H9 (cell line): ENCODE measurements at regions not wholly inside any gene's neighbourhood (a gene's known extent, or its start where the extent isn't known, plus 50 kb on each side); places are given as distances from the start of the nearest gene placed in this dataset.

ENCODE experiments used
- DNase-seq: peaks from one replicate; pipeline ENCODE4 v3.0.0-alpha.2; 2017
- H2AFZ ChIP-seq: one replicate; pipeline ENCODE4 v1.6.1; 2013; ENCODE audit warnings: mild to moderate bottlenecking, low read length, control low read depth, moderate library complexity
- H2AK5ac ChIP-seq: 2 replicates; pipeline ENCODE4 v1.6.1; 2013; ENCODE audit warnings: low read length, control low read depth, mixed read lengths; ENCODE audit not compliant: insufficient read length
- H2BK120ac ChIP-seq: one replicate; pipeline ENCODE4 v1.6.1; 2013; ENCODE audit warnings: low read depth, mild to moderate bottlenecking, low read length, control low read depth, inconsistent platforms; ENCODE audit not compliant: poor library complexity, severe bottlenecking
- H2BK12ac ChIP-seq: 2 replicates; pipeline ENCODE4 v1.6.1; 2013; ENCODE audit warnings: low read length, control low read depth, mixed read lengths, low read depth; ENCODE audit not compliant: insufficient read length
- H2BK15ac ChIP-seq: 2 replicates; pipeline ENCODE4 v1.6.1; 2013; ENCODE audit warnings: low read depth, low read length, control low read depth
- H2BK20ac ChIP-seq: one replicate; pipeline ENCODE4 v1.6.1; 2013; ENCODE audit warnings: low read depth, mild to moderate bottlenecking, low read length, control low read depth, inconsistent platforms; ENCODE audit not compliant: poor library complexity, severe bottlenecking
- H2BK5ac ChIP-seq: 2 replicates; pipeline ENCODE4 v1.6.1; 2013; ENCODE audit warnings: low read length, control low read depth, mixed read lengths; ENCODE audit not compliant: insufficient read length
- H3K14ac ChIP-seq: 2 replicates; pipeline ENCODE4 v1.6.1; 2013; ENCODE audit warnings: low read length, control low read depth; ENCODE audit not compliant: insufficient read depth
- H3K18ac ChIP-seq: 2 replicates; pipeline ENCODE4 v1.6.1; 2013; ENCODE audit warnings: low read depth, mild to moderate bottlenecking, mixed read lengths, low read length, control low read depth; ENCODE audit not compliant: insufficient read length
- H3K23ac ChIP-seq: 2 replicates; pipeline ENCODE4 v1.6.1; 2013; ENCODE audit warnings: low read length, control low read depth, mixed read lengths, low read depth; ENCODE audit not compliant: insufficient read length
- H3K23me2 ChIP-seq: 2 replicates; pipeline ENCODE4 v1.6.1; 2013; ENCODE audit warnings: low read depth, mild to moderate bottlenecking, mixed read lengths, low read length, control low read depth; ENCODE audit not compliant: insufficient read length, poor library complexity, severe bottlenecking
- H3K27ac ChIP-seq: 2 replicates; pipeline ENCODE4 v1.5.1; 2013; ENCODE audit warnings: low read length, control low read depth, mixed read lengths, low read depth; ENCODE audit not compliant: insufficient read length
- H3K27me3 ChIP-seq: 2 replicates; pipeline ENCODE4 v1.6.1; 2013; ENCODE audit warnings: low read length, control low read depth, inconsistent platforms; ENCODE audit not compliant: insufficient read depth
- H3K4ac ChIP-seq: 2 replicates; pipeline ENCODE4 v1.6.1; 2013; ENCODE audit warnings: low read depth, mild to moderate bottlenecking, control low read depth, inconsistent platforms, low read length, moderate library complexity
- H3K4me1 ChIP-seq: 2 replicates; pipeline ENCODE4 v1.6.1; 2013; ENCODE audit warnings: low read length, control low read depth, inconsistent platforms; ENCODE audit not compliant: insufficient read depth
- H3K4me2 ChIP-seq: 2 replicates; pipeline ENCODE4 v1.6.1; 2013; ENCODE audit warnings: low read length, control low read depth, mixed read lengths; ENCODE audit not compliant: insufficient read length, insufficient read depth
- H3K56ac ChIP-seq: 2 replicates; pipeline ENCODE4 v1.6.1; 2013; ENCODE audit warnings: low read depth, mild to moderate bottlenecking, mixed read lengths, low read length, control low read depth; ENCODE audit not compliant: insufficient read length
- H3K79me1 ChIP-seq: 2 replicates; pipeline ENCODE4 v1.6.1; 2013; ENCODE audit warnings: low read depth, mild to moderate bottlenecking, moderate library complexity, low read length, control low read depth, inconsistent platforms; ENCODE audit not compliant: insufficient read depth, poor library complexity, severe bottlenecking
- H3K79me2 ChIP-seq: 2 replicates; pipeline ENCODE4 v1.6.1; 2013; ENCODE audit warnings: low read length, control low read depth, inconsistent platforms; ENCODE audit not compliant: insufficient read depth
- H3K9ac ChIP-seq: 2 replicates; pipeline ENCODE4 v1.6.1; 2013; ENCODE audit warnings: low read length, control low read depth, mixed read lengths; ENCODE audit not compliant: insufficient read length; ENCODE audit errors: extremely low read depth
- H3K9me3 ChIP-seq: one replicate; pipeline ENCODE4 v1.6.1; 2013; ENCODE audit warnings: low read depth, low read length, inconsistent platforms; ENCODE audit not compliant: control insufficient read depth
- H3T11ph ChIP-seq: one replicate; pipeline ENCODE4 v1.6.1; 2013; ENCODE audit warnings: mild to moderate bottlenecking, low read length, control low read depth, inconsistent platforms
- H4K20me1 ChIP-seq: one replicate; pipeline ENCODE4 v1.6.1; 2013; ENCODE audit not compliant: control insufficient read depth, insufficient read length, insufficient read depth
- H4K5ac ChIP-seq: 2 replicates; pipeline ENCODE4 v1.6.1; 2013; ENCODE audit warnings: low read depth, mild to moderate bottlenecking, mixed read lengths, low read length, control low read depth; ENCODE audit not compliant: insufficient read length
- H4K8ac ChIP-seq: replicated peaks from 2 replicates; pipeline ENCODE4 v1.6.1; 2013; ENCODE audit warnings: low read length, control low read depth, mixed read lengths, low read depth; ENCODE audit not compliant: insufficient read length
- H4K91ac ChIP-seq: 2 replicates; pipeline ENCODE4 v1.6.1; 2013; ENCODE audit warnings: low read depth, mild to moderate bottlenecking, moderate library complexity, mixed read lengths, low read length, control low read depth; ENCODE audit not compliant: insufficient read length
- H3K27ac Mint-ChIP-seq, 3 experiments: 2 replicates in 2 of 3; 3 replicates in 1 of 3; pipeline ENCODE4 v1.8.0; 2020 to 2021; ENCODE audit warnings: mixed read lengths in 3 of 3, mild to moderate bottlenecking in 1 of 3, moderate library complexity in 1 of 3
- H3K27me3 Mint-ChIP-seq: 2 replicates; pipeline ENCODE4 v1.8.0; 2021; ENCODE audit warnings: low read depth, mild to moderate bottlenecking, moderate library complexity, mixed read lengths
- H3K36me3 Mint-ChIP-seq, 3 experiments: 2 replicates in 2 of 3; 3 replicates in 1 of 3; pipeline ENCODE4 v1.8.0; 2020 to 2021; ENCODE audit warnings: low read depth in 3 of 3, mixed read lengths in 3 of 3; ENCODE audit not compliant: insufficient read depth in 1 of 3
- H3K4me1 Mint-ChIP-seq, 2 experiments: 2 replicates each; pipeline ENCODE4 v1.8.0; 2020; ENCODE audit warnings: mixed read lengths in 2 of 2
- H3K4me3 Mint-ChIP-seq, 2 experiments: 2 replicates in 1 of 2; 3 replicates in 1 of 2; pipeline ENCODE4 v1.8.0; 2020 to 2021; ENCODE audit warnings: mild to moderate bottlenecking in 2 of 2, mixed read lengths in 2 of 2, moderate library complexity in 1 of 2
- H3K9me3 Mint-ChIP-seq, 2 experiments: 2 replicates in 1 of 2; 3 replicates in 1 of 2; pipeline ENCODE4 v1.8.0; 2020; ENCODE audit warnings: mild to moderate bottlenecking in 2 of 2, mixed read lengths in 2 of 2, moderate library complexity in 1 of 2
- WGBS: extraction: QIAGEN DNeasy Blood & Tissue Kit; methylation state at CpG from one replicate; pipeline ENCODE4 v1.1.7; 2013; ENCODE audit warnings: missing lambda C conversion rate, low lambda C conversion rate, mixed read lengths; ENCODE audit not compliant: insufficient read length; ENCODE audit errors: extremely low coverage; 5-methylcytosine and 5-hydroxymethylcytosine counted together
- TF ChIP-seq, protein P1 (sequence below): fragments of 200-600 bp; sonication (generic); conservative IDR thresholded peaks from 3 replicates; pipeline ENCODE4 v1.8.0; 2021; ENCODE audit warnings: antibody characterized with exemption, mild to moderate bottlenecking

DNA sequence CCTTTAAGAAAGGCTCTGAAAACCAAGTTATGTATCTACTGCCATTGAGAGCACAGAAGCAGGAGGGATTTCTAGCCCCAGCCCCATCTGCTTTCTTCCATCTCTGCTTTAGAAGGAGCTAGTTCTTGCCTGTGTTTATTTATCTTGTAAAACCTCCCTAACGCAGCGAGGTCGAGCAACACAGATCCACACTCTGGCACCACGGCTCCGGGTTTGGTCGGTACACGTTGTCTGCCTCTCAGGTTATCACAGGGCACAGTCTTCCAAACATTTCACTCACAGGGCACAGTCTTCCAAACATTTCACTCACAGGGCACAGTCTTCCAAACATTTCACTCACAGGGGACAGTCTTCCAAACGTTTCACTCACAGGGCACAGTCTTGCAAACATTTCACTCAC, 69.7 kb upstream of the TLR3 start:
- H4K91ac ChIP-seq: no peak overlapping the region
- no peaks in the 10 kb centered on the region for H3K27me3 ChIP-seq
- H3K23ac ChIP-seq: no peak overlapping the region
- H3K27ac ChIP-seq: no peak overlapping the region
- no peak overlapping the region for H2BK15ac ChIP-seq
- no peak overlapping the region for H2BK20ac ChIP-seq
- Mint-ChIP-seq H3K4me1 (peaks cover 8 to 16% of the 10 kb centered on the region in 2 experiments), H3K36me3 (peaks cover 8 to 16% (median 12%) of the 10 kb centered on the region in 3 experiments), H3K27ac (peak overlapping the region in 1 of 3 experiments; percentile 48; a peak in 2 of 7 replicates), H3K9me3 (peaks cover 15 to 16% of the 10 kb centered on the region in 2 experiments), H3K4me3 (no peak overlapping the region), H3K27me3 (no peaks in the 10 kb centered on the region)
- H4K20me1 ChIP-seq: no peaks in the 10 kb centered on the region
- no CpG with 5 or more reads among the region's 8 CpGs for WGBS
- H3K9ac ChIP-seq: no peak overlapping the region
- no peak overlapping the region for H2AK5ac ChIP-seq
- no peaks in the 10 kb centered on the region for H3K79me1 ChIP-seq
- H3K23me2 ChIP-seq: no peaks in the 10 kb centered on the region
- H3K4ac ChIP-seq: no peak overlapping the region
- no peak overlapping the region for H2BK12ac ChIP-seq
- no peak overlapping the region for H2BK120ac ChIP-seq
- no peak overlapping the region for H3K18ac ChIP-seq
- no peaks in the 10 kb centered on the region for H3K4me1 ChIP-seq
- no peak overlapping the region for H3K56ac ChIP-seq
- no peak overlapping the region for H3T11ph ChIP-seq
- no peak overlapping the region for H2AFZ ChIP-seq
- DNase-seq: no peak
- no peak overlapping the region for H4K8ac ChIP-seq
- TF ChIP-seq, protein P1, sequence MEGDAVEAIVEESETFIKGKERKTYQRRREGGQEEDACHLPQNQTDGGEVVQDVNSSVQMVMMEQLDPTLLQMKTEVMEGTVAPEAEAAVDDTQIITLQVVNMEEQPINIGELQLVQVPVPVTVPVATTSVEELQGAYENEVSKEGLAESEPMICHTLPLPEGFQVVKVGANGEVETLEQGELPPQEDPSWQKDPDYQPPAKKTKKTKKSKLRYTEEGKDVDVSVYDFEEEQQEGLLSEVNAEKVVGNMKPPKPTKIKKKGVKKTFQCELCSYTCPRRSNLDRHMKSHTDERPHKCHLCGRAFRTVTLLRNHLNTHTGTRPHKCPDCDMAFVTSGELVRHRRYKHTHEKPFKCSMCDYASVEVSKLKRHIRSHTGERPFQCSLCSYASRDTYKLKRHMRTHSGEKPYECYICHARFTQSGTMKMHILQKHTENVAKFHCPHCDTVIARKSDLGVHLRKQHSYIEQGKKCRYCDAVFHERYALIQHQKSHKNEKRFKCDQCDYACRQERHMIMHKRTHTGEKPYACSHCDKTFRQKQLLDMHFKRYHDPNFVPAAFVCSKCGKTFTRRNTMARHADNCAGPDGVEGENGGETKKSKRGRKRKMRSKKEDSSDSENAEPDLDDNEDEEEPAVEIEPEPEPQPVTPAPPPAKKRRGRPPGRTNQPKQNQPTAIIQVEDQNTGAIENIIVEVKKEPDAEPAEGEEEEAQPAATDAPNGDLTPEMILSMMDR: no peak
- H4K5ac ChIP-seq: no peak overlapping the region
- no peak overlapping the region for H3K14ac ChIP-seq
- H3K9me3 ChIP-seq: no peaks in the 10 kb centered on the region
- no peaks in the 10 kb centered on the region for H3K79me2 ChIP-seq
- H3K4me2 ChIP-seq: no peak overlapping the region
- no peak overlapping the region for H2BK5ac ChIP-seq
